SK-N-SH (cell line): ENCODE measurements at regions not wholly inside any gene's neighbourhood (a gene's known extent, or its start where the extent isn't known, plus 50 kb on each side); places are given as distances from the start of the nearest gene placed in this dataset.

Experiments used
- CTCF ChIP-seq: fragments of 200-600 bp; sonication (generic); IDR thresholded peaks from 2 replicates; pipeline ENCODE4 v1.6.1; 2017; ENCODE audit warnings: antibody characterized with exemption, mild to moderate bottlenecking, moderate library complexity
- ELF1 ChIP-seq: IDR thresholded peaks from 2 replicates; pipeline ENCODE4 v1.4.0; 2012
- EP300 ChIP-seq, 2 experiments: IDR thresholded peaks; 2 replicates each; pipeline versions ENCODE4 v1.4.0 to v1.6.1; 2012; ENCODE audit warnings: borderline replicate concordance in 1 of 2, low read depth in 1 of 2, low read length in 1 of 2
- EZH2phosphoT487 ChIP-seq: fragments of 200-600 bp; sonication (generic); IDR thresholded peaks from 2 replicates; pipeline ENCODE4 v1.6.1; 2017; ENCODE audit warnings: low read depth, mixed run types, mild to moderate bottlenecking, antibody characterized with exemption, moderate library complexity, borderline replicate concordance
- FOXM1 ChIP-seq: IDR thresholded peaks from 2 replicates; pipeline ENCODE4 v1.4.0; 2012; ENCODE audit warnings: low read depth, mild to moderate bottlenecking
- MAX ChIP-seq: IDR thresholded peaks from 2 replicates; pipeline ENCODE4 v1.4.0; 2012; ENCODE audit warnings: low read depth
- MXI1 ChIP-seq: IDR thresholded peaks from 2 replicates; pipeline ENCODE4 v1.6.1; 2012; ENCODE audit warnings: mild to moderate bottlenecking, low read depth, low read length, improper control_type of control experiment
- NFIC ChIP-seq: IDR thresholded peaks from 2 replicates; pipeline ENCODE4 v1.4.0; 2012; ENCODE audit warnings: borderline replicate concordance
- NRF1 ChIP-seq: IDR thresholded peaks from 2 replicates; pipeline ENCODE4 v1.6.1; 2012; ENCODE audit warnings: low read depth, mild to moderate bottlenecking, low read length
- POLR2AphosphoS5 ChIP-seq: IDR thresholded peaks from 2 replicates; pipeline ENCODE4 v1.6.1; 2012; ENCODE audit warnings: low read depth, low read length
- TEAD4 ChIP-seq: IDR thresholded peaks from 2 replicates; pipeline ENCODE4 v1.4.0; 2012; ENCODE audit warnings: mild to moderate bottlenecking, borderline replicate concordance; ENCODE audit not compliant: insufficient read depth
- YY1 ChIP-seq: IDR thresholded peaks from 2 replicates; pipeline ENCODE4 v1.4.0; 2012; ENCODE audit warnings: low read depth, mild to moderate bottlenecking
- TF ChIP-seq, protein P1 (sequence below): IDR thresholded peaks from 2 replicates; pipeline ENCODE4 v1.6.1; 2012; ENCODE audit warnings: mild to moderate bottlenecking, low read depth, low read length, moderate library complexity

DNA sequence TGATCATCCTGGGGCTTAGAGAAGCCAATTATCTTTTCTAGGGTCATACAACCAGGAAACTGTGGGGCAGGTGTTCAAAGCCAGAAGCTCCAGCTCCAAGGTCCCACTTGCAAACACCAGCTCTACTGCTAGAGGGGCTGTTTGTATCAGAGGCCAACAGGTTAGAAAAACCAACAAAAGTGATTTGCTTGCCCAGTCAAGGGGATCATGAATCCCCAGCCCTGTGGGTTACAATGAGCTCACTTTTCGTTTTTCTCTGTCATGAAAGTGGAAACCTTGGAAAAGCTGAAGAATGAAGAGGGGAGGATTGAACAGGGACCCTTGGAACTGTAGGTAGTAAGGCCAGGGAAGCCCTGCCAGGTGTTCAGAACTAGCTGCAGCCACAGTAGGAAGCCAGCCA, 119.2 kb downstream of the SPP2 start:
- TF ChIP-seq CTCF (no peak), NRF1 (no peak), MXI1 (no peak), POLR2AphosphoS5 (no peak), EZH2phosphoT487 (no peak), TEAD4 (no peak), FOXM1 (no peak), MAX (no peak), EP300 (IDR thresholded peaks at IDR 0.05; ENCODE audit: borderline replicate concordance in 1 of 2, low read depth in 1 of 2, low read length in 1 of 2) (no peak), NFIC (no peak), YY1 (no peak), ELF1 (no peak)
- TF ChIP-seq, protein P1, sequence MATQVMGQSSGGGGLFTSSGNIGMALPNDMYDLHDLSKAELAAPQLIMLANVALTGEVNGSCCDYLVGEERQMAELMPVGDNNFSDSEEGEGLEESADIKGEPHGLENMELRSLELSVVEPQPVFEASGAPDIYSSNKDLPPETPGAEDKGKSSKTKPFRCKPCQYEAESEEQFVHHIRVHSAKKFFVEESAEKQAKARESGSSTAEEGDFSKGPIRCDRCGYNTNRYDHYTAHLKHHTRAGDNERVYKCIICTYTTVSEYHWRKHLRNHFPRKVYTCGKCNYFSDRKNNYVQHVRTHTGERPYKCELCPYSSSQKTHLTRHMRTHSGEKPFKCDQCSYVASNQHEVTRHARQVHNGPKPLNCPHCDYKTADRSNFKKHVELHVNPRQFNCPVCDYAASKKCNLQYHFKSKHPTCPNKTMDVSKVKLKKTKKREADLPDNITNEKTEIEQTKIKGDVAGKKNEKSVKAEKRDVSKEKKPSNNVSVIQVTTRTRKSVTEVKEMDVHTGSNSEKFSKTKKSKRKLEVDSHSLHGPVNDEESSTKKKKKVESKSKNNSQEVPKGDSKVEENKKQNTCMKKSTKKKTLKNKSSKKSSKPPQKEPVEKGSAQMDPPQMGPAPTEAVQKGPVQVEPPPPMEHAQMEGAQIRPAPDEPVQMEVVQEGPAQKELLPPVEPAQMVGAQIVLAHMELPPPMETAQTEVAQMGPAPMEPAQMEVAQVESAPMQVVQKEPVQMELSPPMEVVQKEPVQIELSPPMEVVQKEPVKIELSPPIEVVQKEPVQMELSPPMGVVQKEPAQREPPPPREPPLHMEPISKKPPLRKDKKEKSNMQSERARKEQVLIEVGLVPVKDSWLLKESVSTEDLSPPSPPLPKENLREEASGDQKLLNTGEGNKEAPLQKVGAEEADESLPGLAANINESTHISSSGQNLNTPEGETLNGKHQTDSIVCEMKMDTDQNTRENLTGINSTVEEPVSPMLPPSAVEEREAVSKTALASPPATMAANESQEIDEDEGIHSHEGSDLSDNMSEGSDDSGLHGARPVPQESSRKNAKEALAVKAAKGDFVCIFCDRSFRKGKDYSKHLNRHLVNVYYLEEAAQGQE = no peak
